C4-2B (cell line): ENCODE measurements at regions not wholly inside any gene's neighbourhood (a gene's known extent, or its start where the extent isn't known, plus 50 kb on each side); places are given as distances from the start of the nearest gene placed in this dataset.

ENCODE experiments used
- ZFX ChIP-seq: fragments of 450-650 bp; IDR thresholded peaks from 2 replicates; pipeline ENCODE4 v1.6.1; 2017
- TF ChIP-seq, protein P1 (sequence below): fragments of 450-650 bp; conservative IDR thresholded peaks from 2 replicates; pipeline ENCODE4 v1.5.1; 2017; ENCODE audit warnings: mild to moderate bottlenecking

DNA sequence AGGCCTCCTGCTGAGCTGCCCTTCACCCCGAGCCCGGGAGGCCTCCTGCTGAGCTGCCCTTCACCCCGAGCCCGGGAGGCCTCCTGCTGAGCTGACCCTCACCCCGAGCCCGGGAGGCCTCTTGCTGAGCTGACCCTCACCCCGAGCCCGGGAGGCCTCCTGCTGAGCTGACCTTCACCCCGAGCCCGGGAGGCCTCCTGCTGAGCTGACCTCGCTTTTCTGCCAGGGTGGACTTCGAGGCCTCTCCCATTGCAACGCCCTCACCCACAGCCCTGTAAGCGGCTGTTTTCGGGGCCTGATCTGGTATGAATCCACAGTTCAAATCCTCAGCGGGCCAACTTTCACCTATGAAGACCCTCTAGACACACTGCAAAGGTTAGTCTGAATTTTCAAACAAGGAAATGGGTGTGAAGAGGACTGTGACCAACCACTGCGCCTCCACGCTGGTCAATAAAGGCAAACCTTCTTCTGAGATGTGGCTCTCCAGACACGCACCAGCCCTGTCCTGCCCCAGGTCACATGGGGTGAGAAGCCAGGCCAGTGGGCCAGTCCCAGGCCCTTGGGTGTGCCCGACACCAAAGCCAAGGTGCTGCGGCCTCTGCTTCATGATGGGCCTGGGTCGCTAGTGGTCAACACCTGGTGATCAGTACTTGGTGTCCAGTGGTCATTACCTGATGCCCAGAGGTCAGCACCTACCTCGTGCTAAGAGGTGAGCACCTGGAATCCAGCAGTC lies 225.1 kb upstream of the SALL3 start:
- TF ChIP-seq, protein P1, sequence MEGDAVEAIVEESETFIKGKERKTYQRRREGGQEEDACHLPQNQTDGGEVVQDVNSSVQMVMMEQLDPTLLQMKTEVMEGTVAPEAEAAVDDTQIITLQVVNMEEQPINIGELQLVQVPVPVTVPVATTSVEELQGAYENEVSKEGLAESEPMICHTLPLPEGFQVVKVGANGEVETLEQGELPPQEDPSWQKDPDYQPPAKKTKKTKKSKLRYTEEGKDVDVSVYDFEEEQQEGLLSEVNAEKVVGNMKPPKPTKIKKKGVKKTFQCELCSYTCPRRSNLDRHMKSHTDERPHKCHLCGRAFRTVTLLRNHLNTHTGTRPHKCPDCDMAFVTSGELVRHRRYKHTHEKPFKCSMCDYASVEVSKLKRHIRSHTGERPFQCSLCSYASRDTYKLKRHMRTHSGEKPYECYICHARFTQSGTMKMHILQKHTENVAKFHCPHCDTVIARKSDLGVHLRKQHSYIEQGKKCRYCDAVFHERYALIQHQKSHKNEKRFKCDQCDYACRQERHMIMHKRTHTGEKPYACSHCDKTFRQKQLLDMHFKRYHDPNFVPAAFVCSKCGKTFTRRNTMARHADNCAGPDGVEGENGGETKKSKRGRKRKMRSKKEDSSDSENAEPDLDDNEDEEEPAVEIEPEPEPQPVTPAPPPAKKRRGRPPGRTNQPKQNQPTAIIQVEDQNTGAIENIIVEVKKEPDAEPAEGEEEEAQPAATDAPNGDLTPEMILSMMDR = no peak
- TF ChIP-seq ZFX = no peak
